GM21515 (cell line): ENCODE measurements at regions not wholly inside any gene's neighbourhood (a gene's known extent, or its start where the extent isn't known, plus 50 kb on each side); places are given as distances from the start of the nearest gene placed in this dataset.
"Not testable (repeated sequence)": the region's sequence is repeated elsewhere in the genome, so short reads cannot be mapped to it uniquely, and the experiment has no call there.

Source experiments
- ATAC-seq: cut with Tn5 transposase; IDR thresholded peaks from one replicate; pipeline ENCODE4 v1.9.1; 2021; ENCODE audit not compliant: unreplicated experiment

- no peak for ATAC-seq
These were observed 297.2 kb upstream of the CRBN start for GRCh38 chr3:3476669-3477068.

DNA sequence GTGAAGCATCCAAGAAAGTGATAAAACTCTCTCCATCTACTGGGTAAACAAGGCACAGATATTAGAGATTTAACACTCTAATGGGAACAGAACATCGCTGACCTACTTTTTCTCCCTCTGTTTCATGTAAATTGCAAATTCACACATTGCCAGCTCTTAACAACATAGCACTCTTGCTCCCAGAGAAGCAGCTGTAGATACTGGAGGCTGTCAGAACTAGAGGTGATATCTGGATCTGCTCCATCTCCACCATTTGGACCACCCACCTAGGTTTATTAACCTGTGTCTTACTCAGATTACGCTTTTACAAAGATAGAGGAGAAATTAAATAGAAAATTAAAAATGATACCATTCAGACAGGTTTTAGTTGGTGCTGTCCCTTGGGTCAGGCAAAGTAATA is 289.1 kb upstream of the CRBN start:
- ATAC-seq, result no peak

- no peak for ATAC-seq
These were observed 284.6 kb upstream of the CRBN start for GRCh38 chr3:3464131-3464530.

GRCh38 chr3:3461317-3461716 is 281.8 kb upstream of the CRBN start:
- ATAC-seq, result no peak

- no peak for ATAC-seq
These were observed 269.0 kb upstream of the CRBN start for GRCh38 chr3:3448468-3448867.

DNA sequence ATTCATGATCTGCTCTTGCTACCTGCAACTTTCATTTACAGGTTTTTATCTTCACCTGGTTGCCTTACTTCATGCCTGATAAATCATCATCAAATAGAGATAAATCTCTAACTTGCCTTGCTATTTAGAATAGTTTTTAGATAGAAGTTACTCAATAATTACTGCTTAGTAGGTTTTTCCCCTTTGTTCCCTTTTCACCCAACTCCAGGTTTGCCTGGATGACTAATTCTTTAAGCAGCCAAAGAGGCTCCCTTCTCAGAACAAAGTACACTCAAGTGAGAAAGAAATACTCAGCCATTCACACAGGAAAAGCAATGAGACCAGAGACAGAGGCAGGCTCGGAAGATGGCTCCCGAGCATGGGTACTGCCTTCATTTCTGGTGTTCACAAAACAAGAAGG is 268.1 kb upstream of the CRBN start:
- ATAC-seq, result no peak

DNA sequence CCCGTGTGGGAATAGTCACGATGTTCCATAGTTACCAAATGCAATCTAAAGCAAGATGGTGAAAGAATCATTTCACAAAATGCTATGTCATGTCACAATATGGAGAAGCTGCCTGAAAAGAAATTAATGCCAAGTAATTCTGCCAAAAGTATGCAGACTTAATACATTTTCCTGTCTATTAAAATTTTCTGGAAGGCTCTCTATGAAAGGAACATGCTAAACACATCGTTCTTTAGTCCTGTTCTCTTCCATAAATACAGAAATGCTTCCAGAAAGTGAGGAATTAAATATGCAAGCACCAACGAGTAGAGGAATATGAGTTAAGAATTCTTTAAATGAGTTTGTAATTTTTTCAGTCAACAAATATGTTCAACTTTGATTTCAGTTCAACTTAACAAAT is 266.8 kb upstream of the CRBN start:
- ATAC-seq, result no peak

- ATAC-seq, result no peak
These were observed 264.0 kb upstream of the CRBN start for GRCh38 chr3:3443482-3443881.

- ATAC-seq, result no peak
These were observed 254.2 kb upstream of the CRBN start for GRCh38 chr3:3433711-3434110.

- no peak for ATAC-seq
These were observed 250.3 kb upstream of the CRBN start for GRCh38 chr3:3429841-3430240.

- ATAC-seq, result not testable (repeated sequence)
These were observed 228.2 kb upstream of the CRBN start for GRCh38 chr3:3407707-3408106.

DNA sequence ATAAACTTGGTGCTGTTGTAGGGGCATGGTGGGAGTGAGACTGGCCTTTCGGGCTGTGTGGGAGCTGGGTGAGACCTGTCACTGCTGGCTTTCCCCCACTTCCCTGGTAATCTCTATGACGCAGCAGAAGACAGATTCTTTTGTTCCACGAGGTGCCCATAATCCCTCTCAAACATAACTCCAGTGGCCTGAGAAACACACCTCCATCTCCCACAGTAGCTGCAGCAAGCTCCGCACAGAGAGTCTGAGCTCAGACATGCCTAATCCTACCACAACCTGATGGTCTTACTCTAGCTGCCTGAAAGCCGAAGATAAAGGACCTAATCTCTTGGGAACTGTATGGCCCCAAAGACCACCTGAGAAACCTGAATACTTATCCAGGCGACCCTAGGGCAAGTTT is 225.6 kb upstream of the CRBN start:
- ATAC-seq, result no peak

DNA sequence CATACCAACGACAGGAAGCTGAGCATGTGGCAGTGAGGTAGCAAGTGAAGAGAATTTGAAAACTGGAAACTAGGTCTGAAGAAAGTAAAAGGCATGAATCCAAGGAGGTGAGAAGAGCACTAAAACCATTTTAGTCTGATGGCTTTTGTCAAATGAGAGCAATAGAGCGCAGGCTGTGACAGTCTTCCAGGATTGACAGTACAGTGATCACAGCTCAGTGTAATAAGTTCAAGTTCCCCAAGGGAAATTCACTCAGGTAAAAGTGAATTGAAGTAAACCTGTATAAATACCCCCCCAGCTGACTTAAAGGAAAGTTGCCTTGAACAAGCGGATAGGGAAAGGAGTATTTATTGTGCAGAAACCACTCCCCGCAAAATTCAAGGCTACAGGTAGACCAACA is 224.2 kb upstream of the CRBN start:
- ATAC-seq, result no peak

- no peak for ATAC-seq
These were observed 213.5 kb upstream of the CRBN start for GRCh38 chr3:3392946-3393345.

GRCh38 chr3:3383461-3383860 is 204.0 kb upstream of the CRBN start:
- no peak for ATAC-seq

- no peak for ATAC-seq
These were observed 192.8 kb upstream of the CRBN start for GRCh38 chr3:3372210-3372777.

- no peak for ATAC-seq
These were observed 188.8 kb upstream of the CRBN start for GRCh38 chr3:3368306-3368705.

DNA sequence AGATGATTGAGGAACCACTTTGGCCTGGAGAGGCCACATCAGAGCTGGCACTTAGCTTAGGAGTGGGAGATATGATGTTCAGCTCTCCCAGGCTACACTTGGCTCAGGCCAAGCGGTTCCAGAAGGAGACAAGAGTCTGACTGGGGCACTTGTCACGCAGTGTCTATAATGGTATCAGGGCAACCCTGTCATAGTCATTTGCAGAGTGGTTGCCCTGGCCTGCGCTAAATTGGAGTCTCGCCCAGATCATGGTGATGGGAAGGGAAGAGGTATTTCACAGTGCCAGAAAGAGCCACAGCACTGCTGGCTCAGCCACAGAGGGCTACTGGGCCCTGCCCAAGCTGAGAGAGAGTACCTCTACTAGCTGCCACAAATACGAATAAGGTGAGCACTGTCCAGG is 186.9 kb upstream of the CRBN start:
- ATAC-seq, result no peak

DNA sequence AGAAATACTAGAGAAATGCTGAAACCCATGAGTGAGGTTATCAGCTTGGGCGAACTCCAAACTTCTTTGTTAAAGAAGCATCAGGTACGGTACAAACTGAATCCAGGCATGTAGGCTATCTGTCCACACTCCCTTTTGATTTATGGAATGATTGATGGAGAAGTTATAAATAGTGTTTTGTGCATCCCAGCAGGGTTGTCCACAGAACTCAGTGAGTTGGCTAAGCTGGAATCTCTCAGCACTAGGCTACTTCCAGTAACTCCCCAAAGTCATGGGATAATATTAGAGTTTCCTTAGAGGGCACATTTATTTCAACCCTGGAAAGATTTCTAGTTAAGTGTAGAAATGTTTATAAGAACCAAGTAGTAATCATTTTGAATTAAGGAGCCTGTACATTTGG is 186.2 kb upstream of the CRBN start:
- ATAC-seq, result no peak

- ATAC-seq, result no peak
These were observed 177.4 kb upstream of the CRBN start for GRCh38 chr3:3356846-3357245.

- ATAC-seq, result no peak
These were observed 176.0 kb upstream of the CRBN start for GRCh38 chr3:3355442-3355841.

- peak; percentile 82 for ATAC-seq
These were observed 173.7 kb upstream of the CRBN start for GRCh38 chr3:3353153-3353552.

- no peak for ATAC-seq
These were observed 171.7 kb upstream of the CRBN start for GRCh38 chr3:3351226-3351625.

DNA sequence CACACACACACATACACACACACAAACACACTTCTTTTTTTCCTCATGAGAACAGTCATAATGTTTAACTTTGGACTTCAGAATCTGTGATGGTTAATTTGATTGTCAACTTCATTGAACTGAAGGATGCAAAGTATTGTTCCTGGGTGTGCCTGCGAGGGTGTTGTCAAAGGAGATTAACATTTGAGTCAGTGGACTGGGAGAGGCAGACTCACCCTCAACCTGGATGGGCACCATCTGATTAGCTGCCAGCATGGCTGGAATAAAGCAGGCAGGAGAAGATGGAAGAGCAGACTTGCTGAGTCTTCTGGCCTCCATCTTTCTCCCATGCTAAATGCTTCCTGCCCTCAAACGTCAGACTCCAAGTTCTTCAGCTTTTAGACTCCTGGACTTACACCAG is 167.6 kb upstream of the CRBN start:
- not testable (repeated sequence) for ATAC-seq
